Brain microvascular endothelial cell (primary cell): ENCODE measurements at regions not wholly inside any gene's neighbourhood (a gene's known extent, or its start where the extent isn't known, plus 50 kb on each side); places are given as distances from the start of the nearest gene placed in this dataset.

Experiments
- DNase-seq: peaks from one replicate; pipeline ENCODE4 v3.0.0-alpha.2; 2020
- H3K27ac ChIP-seq: fragments of 250-450 bp; sonication (Bioruptor Pico); 2 replicates; pipeline ENCODE4 v1.5.1; 2020; ENCODE audit warnings: mild to moderate bottlenecking, moderate library complexity
- H3K27me3 ChIP-seq: fragments of 250-450 bp; sonication (Bioruptor Pico); replicated peaks from 2 replicates; pipeline ENCODE4 v1.5.1; 2020; ENCODE audit warnings: mild to moderate bottlenecking
- H3K36me3 ChIP-seq: fragments of 250-450 bp; sonication (Bioruptor Pico); replicated peaks from 2 replicates; pipeline ENCODE4 v1.5.1; 2020; ENCODE audit warnings: mild to moderate bottlenecking
- H3K4me3 ChIP-seq: 2 replicates; pipeline ENCODE4 v1.5.1; 2011; ENCODE audit warnings: low read depth, mild to moderate bottlenecking, control low read depth, low read length, moderate library complexity
- CTCF ChIP-seq: IDR thresholded peaks from 2 replicates; pipeline ENCODE4 v1.5.1; 2011; ENCODE audit warnings: low read depth, mild to moderate bottlenecking, moderate library complexity, low read length, control low read depth, inconsistent platforms; ENCODE audit errors: missing control alignments
- in situ Hi-C: cut with HindIII; loops from 2 replicates; pipeline ENCODE4 v1.10.0; 2017; ENCODE audit warnings: low sequenced_read_pairs, low pct_ligation_motif_present

GRCh38 chr5:61245936-61246335 is 83.7 kb upstream of the SMIM15 start:
- in situ Hi-C loops, result no loop called here
- DNase-seq, result no peak
- Histone ChIP-seq H3K27me3 (no peaks in the 10 kb centered on the region), H3K36me3 (no peaks in the 10 kb centered on the region), H3K27ac (no peak overlapping the region), H3K4me3 (no peak overlapping the region)
- no peak for TF ChIP-seq CTCF

- DNase-seq, result no peak
- Histone ChIP-seq H3K27me3 (no peaks in the 10 kb centered on the region), H3K27ac (no peak overlapping the region), H3K36me3 (no peaks in the 10 kb centered on the region), H3K4me3 (no peak overlapping the region)
- in situ Hi-C loops, result no loop called here
- TF ChIP-seq CTCF, result no peak
These were observed 84.6 kb upstream of the SMIM15 start for GRCh38 chr5:61246768-61247307.

- Histone ChIP-seq H3K27me3 (no peaks in the 10 kb centered on the region), H3K36me3 (no peaks in the 10 kb centered on the region), H3K27ac (no peak overlapping the region), H3K4me3 (no peak overlapping the region)
- no peak for TF ChIP-seq CTCF
- no peak for DNase-seq
- in situ Hi-C loops, result no loop called here
These were observed 80.0 kb upstream of the ZSWIM6 start for GRCh38 chr5:61251874-61252642.

GRCh38 chr5:61252643-61252925 is 79.5 kb upstream of the ZSWIM6 start:
- H3K4me3 ChIP-seq, result no peak overlapping the region
- TF ChIP-seq CTCF, result no peak
- in situ Hi-C loops, result no loop called here
- H3K27ac ChIP-seq, result no peak overlapping the region
- no peak for DNase-seq
- H3K36me3 ChIP-seq, result no peaks in the 10 kb centered on the region
- no peaks in the 10 kb centered on the region for H3K27me3 ChIP-seq

GRCh38 chr5:61253547-61253946 is 78.5 kb upstream of the ZSWIM6 start:
- in situ Hi-C loops, result no loop called here
- Histone ChIP-seq H3K27me3 (no peaks in the 10 kb centered on the region), H3K27ac (no peak overlapping the region), H3K4me3 (no peak overlapping the region), H3K36me3 (no peaks in the 10 kb centered on the region)
- no peak for TF ChIP-seq CTCF
- no peak for DNase-seq
